ENCODE measurements at regions not wholly inside any gene's neighbourhood (a gene's known extent, or its start where the extent isn't known, plus 50 kb on each side); places are given as distances from the start of the nearest gene placed in this dataset.

DNA sequence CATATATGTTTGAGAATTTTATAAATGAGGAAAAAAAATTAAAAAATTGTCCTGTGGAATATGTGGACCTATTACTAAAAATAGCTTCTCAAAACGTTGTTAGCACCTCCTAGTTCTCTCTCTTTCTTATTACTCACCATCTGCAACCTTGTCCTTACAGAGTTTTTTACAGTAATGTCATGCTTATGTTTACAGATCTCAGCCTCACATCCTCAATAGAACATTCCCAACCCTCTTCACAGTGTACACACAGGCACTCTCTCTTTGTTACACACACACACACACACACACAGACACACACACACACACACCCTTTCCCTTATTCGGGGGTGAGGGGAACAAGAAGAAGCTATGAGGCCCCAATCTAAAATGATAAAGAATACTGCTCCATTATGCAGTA lies 197.7 kb downstream of the SLITRK6 start:
- TF ChIP-seq, protein P1, sequence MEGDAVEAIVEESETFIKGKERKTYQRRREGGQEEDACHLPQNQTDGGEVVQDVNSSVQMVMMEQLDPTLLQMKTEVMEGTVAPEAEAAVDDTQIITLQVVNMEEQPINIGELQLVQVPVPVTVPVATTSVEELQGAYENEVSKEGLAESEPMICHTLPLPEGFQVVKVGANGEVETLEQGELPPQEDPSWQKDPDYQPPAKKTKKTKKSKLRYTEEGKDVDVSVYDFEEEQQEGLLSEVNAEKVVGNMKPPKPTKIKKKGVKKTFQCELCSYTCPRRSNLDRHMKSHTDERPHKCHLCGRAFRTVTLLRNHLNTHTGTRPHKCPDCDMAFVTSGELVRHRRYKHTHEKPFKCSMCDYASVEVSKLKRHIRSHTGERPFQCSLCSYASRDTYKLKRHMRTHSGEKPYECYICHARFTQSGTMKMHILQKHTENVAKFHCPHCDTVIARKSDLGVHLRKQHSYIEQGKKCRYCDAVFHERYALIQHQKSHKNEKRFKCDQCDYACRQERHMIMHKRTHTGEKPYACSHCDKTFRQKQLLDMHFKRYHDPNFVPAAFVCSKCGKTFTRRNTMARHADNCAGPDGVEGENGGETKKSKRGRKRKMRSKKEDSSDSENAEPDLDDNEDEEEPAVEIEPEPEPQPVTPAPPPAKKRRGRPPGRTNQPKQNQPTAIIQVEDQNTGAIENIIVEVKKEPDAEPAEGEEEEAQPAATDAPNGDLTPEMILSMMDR (IDR thresholded peaks at IDR 0.05) = no peak
- no peak for TF ChIP-seq POLR2AphosphoS5 (IDR thresholded peaks at IDR 0.05)
- no peak for TF ChIP-seq POLR2A (IDR thresholded peaks at IDR 0.05)
- TF ChIP-seq EP300 (IDR thresholded peaks at IDR 0.05) = no peak

Data from stomach (tissue), 4 donors.